ENCODE measurements at regions not wholly inside any gene's neighbourhood (a gene's known extent, or its start where the extent isn't known, plus 50 kb on each side); places are given as distances from the start of the nearest gene placed in this dataset.

DNA sequence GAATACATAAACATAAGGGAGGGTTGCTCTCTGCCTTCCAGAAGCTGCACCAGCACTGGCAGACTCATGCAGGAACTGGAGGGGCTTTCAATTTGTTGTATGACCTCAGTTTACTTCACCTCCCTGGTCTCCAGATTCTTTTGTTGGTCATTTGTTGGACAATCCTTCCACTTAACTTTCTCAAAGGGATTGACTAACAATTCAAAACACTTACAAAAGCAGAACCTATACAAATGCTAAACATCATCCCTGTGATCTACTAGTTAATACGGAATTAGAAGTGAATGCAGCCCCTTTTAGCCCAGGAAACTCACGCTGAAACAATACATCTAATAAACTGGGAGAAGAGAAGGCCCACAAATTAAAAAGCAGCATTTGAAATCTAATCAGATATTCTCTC is 404.6 kb upstream of the BRINP1 start:
- Histone ChIP-seq H3K4me1 (no peaks in the 10 kb centered on the region), H3K36me3 (no peaks in the 10 kb centered on the region), H3K4me3 (no peak overlapping the region), H3K27me3 (no peaks in the 10 kb centered on the region), H3K9me3 (no peaks in the 10 kb centered on the region), H3K27ac (no peak overlapping the region)
- no peak for DNase-seq
- intact Hi-C loops (cut with DNase I): no loop called here
- ATAC-seq: no peak
- TF ChIP-seq, protein P1, sequence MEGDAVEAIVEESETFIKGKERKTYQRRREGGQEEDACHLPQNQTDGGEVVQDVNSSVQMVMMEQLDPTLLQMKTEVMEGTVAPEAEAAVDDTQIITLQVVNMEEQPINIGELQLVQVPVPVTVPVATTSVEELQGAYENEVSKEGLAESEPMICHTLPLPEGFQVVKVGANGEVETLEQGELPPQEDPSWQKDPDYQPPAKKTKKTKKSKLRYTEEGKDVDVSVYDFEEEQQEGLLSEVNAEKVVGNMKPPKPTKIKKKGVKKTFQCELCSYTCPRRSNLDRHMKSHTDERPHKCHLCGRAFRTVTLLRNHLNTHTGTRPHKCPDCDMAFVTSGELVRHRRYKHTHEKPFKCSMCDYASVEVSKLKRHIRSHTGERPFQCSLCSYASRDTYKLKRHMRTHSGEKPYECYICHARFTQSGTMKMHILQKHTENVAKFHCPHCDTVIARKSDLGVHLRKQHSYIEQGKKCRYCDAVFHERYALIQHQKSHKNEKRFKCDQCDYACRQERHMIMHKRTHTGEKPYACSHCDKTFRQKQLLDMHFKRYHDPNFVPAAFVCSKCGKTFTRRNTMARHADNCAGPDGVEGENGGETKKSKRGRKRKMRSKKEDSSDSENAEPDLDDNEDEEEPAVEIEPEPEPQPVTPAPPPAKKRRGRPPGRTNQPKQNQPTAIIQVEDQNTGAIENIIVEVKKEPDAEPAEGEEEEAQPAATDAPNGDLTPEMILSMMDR (IDR thresholded peaks at IDR 0.05): no peak
- no peak for TF ChIP-seq POLR2A (IDR thresholded peaks at IDR 0.05)
- WGBS (ENCODE audit: insufficient coverage, low coverage, low lambda C conversion rate, missing lambda C conversion rate): 22% methylated on average over 2 of the region's 2 CpGs

- Histone ChIP-seq H3K4me3 (no peak overlapping the region), H3K36me3 (no peaks in the 10 kb centered on the region), H3K27ac (no peak overlapping the region), H3K27me3 (no peaks in the 10 kb centered on the region), H3K4me1 (no peaks in the 10 kb centered on the region), H3K9me3 (no peaks in the 10 kb centered on the region)
- no peak for ATAC-seq
- TF ChIP-seq POLR2A (IDR thresholded peaks at IDR 0.05): no peak
- TF ChIP-seq, protein P1 (IDR thresholded peaks at IDR 0.05): no peak
- WGBS (ENCODE audit: insufficient coverage, low coverage, low lambda C conversion rate, missing lambda C conversion rate): 56% methylated on average over 1 of the region's 1 CpG
- intact Hi-C loops (cut with DNase I): no loop called here
- no peak for DNase-seq
Measured at GRCh38 chr9:119771341-119771740, 402.1 kb upstream of the BRINP1 start.

GRCh38 chr9:119768266-119768665 is 399.0 kb upstream of the BRINP1 start:
- H3K4me1 ChIP-seq: no peaks in the 10 kb centered on the region
- H3K27me3 ChIP-seq: no peaks in the 10 kb centered on the region
- no peak for TF ChIP-seq POLR2A (IDR thresholded peaks at IDR 0.05)
- TF ChIP-seq, protein P1 (IDR thresholded peaks at IDR 0.05): no peak
- no peak for DNase-seq
- WGBS (ENCODE audit: insufficient coverage, low coverage, low lambda C conversion rate, missing lambda C conversion rate): 42% methylated on average over 3 of the region's 3 CpGs
- no peaks in the 10 kb centered on the region for H3K9me3 ChIP-seq
- H3K36me3 ChIP-seq: no peaks in the 10 kb centered on the region
- H3K27ac ChIP-seq: no peak overlapping the region
- intact Hi-C loops (cut with DNase I): loop anchor here in 1 of 2 donors (10.0 kb wide), 1 partner anchor 47 kb away; no protein-coding TSS in a partner anchor
- no peak for ATAC-seq
- no peak overlapping the region for H3K4me3 ChIP-seq

- DNase-seq: no peak
- intact Hi-C loops (cut with DNase I): loop anchor here in 1 of 2 donors (10.0 kb wide), 1 partner anchor 49 kb away; no protein-coding TSS in a partner anchor
- no peak overlapping the region for H3K4me3 ChIP-seq
- no peaks in the 10 kb centered on the region for H3K27me3 ChIP-seq
- TF ChIP-seq, protein P1 (IDR thresholded peaks at IDR 0.05): no peak
- TF ChIP-seq POLR2A (IDR thresholded peaks at IDR 0.05): no peak
- H3K36me3 ChIP-seq: no peaks in the 10 kb centered on the region
- H3K9me3 ChIP-seq: no peaks in the 10 kb centered on the region
- 67% methylated on average over 2 of the region's 2 CpGs for WGBS (ENCODE audit: insufficient coverage, low coverage, low lambda C conversion rate, missing lambda C conversion rate)
- no peaks in the 10 kb centered on the region for H3K4me1 ChIP-seq
- no peak overlapping the region for H3K27ac ChIP-seq
- no peak for ATAC-seq
Measured at GRCh38 chr9:119765632-119766175, 396.5 kb upstream of the BRINP1 start.
